Naive B cell (primary cell): ENCODE measurements at regions not wholly inside any gene's neighbourhood (a gene's known extent, or its start where the extent isn't known, plus 50 kb on each side); places are given as distances from the start of the nearest gene placed in this dataset.

Experiments
- ATAC-seq, 2 donors: fragments of 150-1000 bp; cut with Tn5 transposase; 2 replicates each; pipeline ENCODE4 v1.10.0; 2021; ENCODE audit warnings: low read depth in 2 of 2, mild to moderate bottlenecking in 2 of 2, moderate library complexity in 2 of 2
- DNase-seq: peaks from one replicate; pipeline ENCODE4 v3.0.0; 2022
- H3K27ac Mint-ChIP-seq, 6 donors: one replicate each; pipeline ENCODE4 v1.8.0; 2020 to 2022; ENCODE audit warnings: mild to moderate bottlenecking in 6 of 6, mixed read lengths in 6 of 6, moderate library complexity in 5 of 6, inconsistent platforms in 2 of 6
- H3K27me3 Mint-ChIP-seq, 3 donors: one replicate each; pipeline ENCODE4 v1.8.0; 2021 to 2022; ENCODE audit warnings: mixed read lengths in 3 of 3, mild to moderate bottlenecking in 1 of 3
- H3K36me3 Mint-ChIP-seq, 2 donors: one replicate each; pipeline ENCODE4 v1.8.0; 2020 to 2022; ENCODE audit warnings: mixed read lengths in 2 of 2, inconsistent platforms in 1 of 2, mild to moderate bottlenecking in 1 of 2
- H3K4me1 Mint-ChIP-seq, 3 donors: one replicate each; pipeline ENCODE4 v1.8.0; 2020 to 2022; ENCODE audit warnings: mixed read lengths in 3 of 3, inconsistent platforms in 1 of 3, mild to moderate bottlenecking in 1 of 3, moderate library complexity in 1 of 3
- H3K4me3 Mint-ChIP-seq, 8 donors: one replicate each; pipeline ENCODE4 v1.8.0; 2020 to 2022; ENCODE audit warnings: mild to moderate bottlenecking in 8 of 8, mixed read lengths in 8 of 8, moderate library complexity in 8 of 8, inconsistent platforms in 2 of 8
- H3K9me3 Mint-ChIP-seq, 7 donors: one replicate each; pipeline ENCODE4 v1.8.0; 2020 to 2022; ENCODE audit warnings: mixed read lengths in 7 of 7, mild to moderate bottlenecking in 5 of 7, inconsistent platforms in 2 of 7, moderate library complexity in 1 of 7

DNA sequence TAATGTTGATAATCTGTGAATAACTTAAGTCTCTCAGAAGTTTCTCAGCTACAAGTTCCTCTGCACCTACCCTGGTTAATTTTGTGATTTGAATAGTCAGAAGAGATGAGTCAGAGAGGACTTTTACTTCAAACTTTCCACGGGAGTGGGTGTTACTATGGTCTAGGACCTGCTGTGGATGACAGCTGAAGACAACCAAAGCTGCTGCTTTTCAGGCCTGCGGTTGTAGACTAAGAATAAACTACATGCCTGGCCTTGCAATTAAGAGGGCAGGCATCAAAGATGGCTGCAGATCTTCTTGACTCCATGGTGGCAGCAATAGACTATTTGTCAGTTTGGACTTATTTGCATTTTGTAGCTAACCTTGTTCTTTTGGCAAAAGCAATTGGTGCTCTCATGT, 227.1 kb upstream of the KRR1 start:
- Mint-ChIP-seq H3K27ac (no peak overlapping the region), H3K4me3 (no peak overlapping the region), H3K4me1 (no peaks in the 10 kb centered on the region), H3K27me3 (peaks cover 4 to 9% (median 7%) of the 10 kb centered on the region in 3 donors), H3K9me3 (peaks cover 0 to 5% (median 0%) of the 10 kb centered on the region in 7 donors), H3K36me3 (no peaks in the 10 kb centered on the region)
- ATAC-seq (no peak), DNase-seq (no peak)

- H3K9me3 Mint-ChIP-seq, result peaks cover 0 to 3% (median 0%) of the 10 kb centered on the region in 7 donors
- no peaks in the 10 kb centered on the region for H3K36me3 Mint-ChIP-seq
- ATAC-seq, result no peak
- no peak overlapping the region for H3K27ac Mint-ChIP-seq
- no peak overlapping the region for H3K4me3 Mint-ChIP-seq
- H3K4me1 Mint-ChIP-seq, result no peaks in the 10 kb centered on the region
- no peak for DNase-seq
- H3K27me3 Mint-ChIP-seq, result peaks cover 0 to 9% (median 0%) of the 10 kb centered on the region in 3 donors
Observed at GRCh38 chr12:75735853-75736252, 224.4 kb upstream of the KRR1 start.

DNA sequence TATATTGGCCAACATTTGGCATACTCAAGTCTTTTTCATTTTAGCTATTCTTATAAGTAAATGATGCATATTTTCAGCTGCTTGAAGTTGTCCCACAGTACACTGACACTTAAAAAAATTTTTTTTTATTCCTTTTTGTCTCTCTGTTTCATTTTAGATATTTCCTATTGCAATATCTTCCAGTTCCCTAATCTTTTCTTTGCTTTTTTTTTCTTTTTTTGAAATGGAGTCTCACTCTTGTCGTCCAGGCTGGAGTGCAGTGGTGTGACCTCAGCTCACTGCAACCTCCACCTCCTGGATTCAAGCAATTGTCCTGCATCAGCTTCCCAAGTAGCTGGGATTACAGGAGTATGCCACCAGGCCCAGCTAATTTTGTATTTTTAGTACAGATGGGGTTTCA, 217.4 kb upstream of the KRR1 start:
- H3K27me3 Mint-ChIP-seq, result peaks cover 0 to 10% (median 5%) of the 10 kb centered on the region in 3 donors
- no peak overlapping the region for H3K4me3 Mint-ChIP-seq
- no peak overlapping the region for H3K27ac Mint-ChIP-seq
- no peaks in the 10 kb centered on the region for H3K4me1 Mint-ChIP-seq
- H3K9me3 Mint-ChIP-seq, result peaks cover 0 to 6% (median 0%) of the 10 kb centered on the region in 7 donors
- ATAC-seq, result no peak
- no peak for DNase-seq
- no peaks in the 10 kb centered on the region for H3K36me3 Mint-ChIP-seq

GRCh38 chr12:75727577-75727976, 216.2 kb upstream of the KRR1 start:
- no peak for DNase-seq
- Mint-ChIP-seq H3K27ac (no peak overlapping the region), H3K4me3 (no peak overlapping the region), H3K4me1 (no peaks in the 10 kb centered on the region), H3K36me3 (no peaks in the 10 kb centered on the region), H3K27me3 (peaks cover 0 to 5% (median 5%) of the 10 kb centered on the region in 3 donors), H3K9me3 (peaks cover 0 to 4% (median 0%) of the 10 kb centered on the region in 7 donors)
- ATAC-seq, result no peak

DNA sequence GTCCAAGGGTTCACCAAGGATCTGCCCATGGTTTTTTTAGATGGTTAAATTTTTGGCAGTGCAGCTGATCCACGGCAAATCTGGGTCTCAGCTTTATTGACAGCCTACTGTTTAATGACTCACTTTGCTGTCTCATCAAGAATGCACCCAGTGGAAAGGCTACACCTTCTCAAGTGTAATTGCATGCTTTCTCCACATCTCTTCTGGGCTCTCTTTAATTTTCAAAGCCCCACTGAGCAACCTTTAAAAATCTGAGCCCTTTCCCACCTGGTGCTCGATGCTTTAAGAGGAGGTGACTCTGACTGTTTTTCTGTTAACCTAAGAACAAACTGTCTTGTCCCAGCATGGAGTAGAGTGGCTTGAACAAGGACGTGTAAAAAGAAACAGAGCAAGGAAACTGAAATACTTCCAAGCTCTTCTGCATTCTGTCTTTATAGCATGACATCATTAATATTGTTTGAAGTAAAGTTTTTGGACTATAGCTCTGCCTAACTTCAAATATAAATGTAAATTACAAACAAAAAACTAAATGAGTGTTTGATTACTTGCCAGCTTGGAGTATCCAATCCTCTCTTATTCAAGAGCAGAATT, 214.2 kb upstream of the KRR1 start:
- H3K27me3 Mint-ChIP-seq, result peaks cover 0 to 13% (median 8%) of the 10 kb centered on the region in 3 donors
- H3K4me3 Mint-ChIP-seq, result no peak overlapping the region
- H3K36me3 Mint-ChIP-seq, result no peaks in the 10 kb centered on the region
- no peaks in the 10 kb centered on the region for H3K4me1 Mint-ChIP-seq
- DNase-seq (no peak), ATAC-seq (no peak)
- H3K9me3 Mint-ChIP-seq, result peaks cover 0 to 4% (median 0%) of the 10 kb centered on the region in 7 donors
- no peak overlapping the region for H3K27ac Mint-ChIP-seq

GRCh38 chr12:75724928-75725312, 213.5 kb upstream of the KRR1 start:
- ATAC-seq (no peak), DNase-seq (no peak)
- no peak overlapping the region for H3K27ac Mint-ChIP-seq
- no peaks in the 10 kb centered on the region for H3K4me1 Mint-ChIP-seq
- no peaks in the 10 kb centered on the region for H3K36me3 Mint-ChIP-seq
- peaks cover 0 to 4% (median 0%) of the 10 kb centered on the region in 7 donors for H3K9me3 Mint-ChIP-seq
- no peak overlapping the region for H3K4me3 Mint-ChIP-seq
- H3K27me3 Mint-ChIP-seq, result peaks cover 0 to 13% (median 11%) of the 10 kb centered on the region in 3 donors

GRCh38 chr12:75724307-75724927, 213.0 kb upstream of the KRR1 start:
- DNase-seq (no peak), ATAC-seq (no peak)
- Mint-ChIP-seq H3K9me3 (peaks cover 0 to 2% (median 0%) of the 10 kb centered on the region in 7 donors), H3K27me3 (peaks cover 0 to 13% (median 11%) of the 10 kb centered on the region in 3 donors), H3K36me3 (no peaks in the 10 kb centered on the region), H3K4me3 (no peak overlapping the region), H3K27ac (no peak overlapping the region), H3K4me1 (no peaks in the 10 kb centered on the region)

GRCh38 chr12:75722714-75723200, 211.3 kb upstream of the KRR1 start:
- no peak overlapping the region for H3K27ac Mint-ChIP-seq
- no peak for ATAC-seq
- no peaks in the 10 kb centered on the region for H3K36me3 Mint-ChIP-seq
- DNase-seq, result no peak
- H3K4me1 Mint-ChIP-seq, result no peaks in the 10 kb centered on the region
- no peak overlapping the region for H3K4me3 Mint-ChIP-seq
- H3K9me3 Mint-ChIP-seq, result no peaks in the 10 kb centered on the region
- peaks cover 0 to 13% (median 12%) of the 10 kb centered on the region in 3 donors for H3K27me3 Mint-ChIP-seq

DNA sequence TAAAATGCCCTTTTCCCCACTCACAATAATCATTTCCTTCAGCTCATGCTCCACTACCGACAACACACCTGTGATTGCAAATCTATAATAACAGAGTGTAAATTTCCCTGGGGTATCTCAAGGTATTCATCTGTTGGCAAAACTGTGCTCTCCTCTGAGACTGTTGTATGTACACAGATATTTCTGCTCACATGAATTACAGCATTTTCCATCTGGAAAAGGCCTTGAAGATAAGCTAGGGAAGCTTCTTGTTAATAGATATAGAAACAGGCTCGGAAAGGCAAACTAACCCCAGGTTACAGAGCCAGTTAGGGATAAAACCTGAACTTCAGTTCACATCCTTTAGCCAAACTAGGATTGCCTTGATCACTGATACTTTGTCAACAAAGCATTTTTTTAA, 210.4 kb upstream of the KRR1 start:
- ATAC-seq (no peak), DNase-seq (no peak)
- no peaks in the 10 kb centered on the region for H3K9me3 Mint-ChIP-seq
- H3K27ac Mint-ChIP-seq, result no peak overlapping the region
- H3K27me3 Mint-ChIP-seq, result peaks cover 0 to 13% (median 12%) of the 10 kb centered on the region in 3 donors
- no peak overlapping the region for H3K4me3 Mint-ChIP-seq
- H3K36me3 Mint-ChIP-seq, result no peaks in the 10 kb centered on the region
- no peaks in the 10 kb centered on the region for H3K4me1 Mint-ChIP-seq

DNA sequence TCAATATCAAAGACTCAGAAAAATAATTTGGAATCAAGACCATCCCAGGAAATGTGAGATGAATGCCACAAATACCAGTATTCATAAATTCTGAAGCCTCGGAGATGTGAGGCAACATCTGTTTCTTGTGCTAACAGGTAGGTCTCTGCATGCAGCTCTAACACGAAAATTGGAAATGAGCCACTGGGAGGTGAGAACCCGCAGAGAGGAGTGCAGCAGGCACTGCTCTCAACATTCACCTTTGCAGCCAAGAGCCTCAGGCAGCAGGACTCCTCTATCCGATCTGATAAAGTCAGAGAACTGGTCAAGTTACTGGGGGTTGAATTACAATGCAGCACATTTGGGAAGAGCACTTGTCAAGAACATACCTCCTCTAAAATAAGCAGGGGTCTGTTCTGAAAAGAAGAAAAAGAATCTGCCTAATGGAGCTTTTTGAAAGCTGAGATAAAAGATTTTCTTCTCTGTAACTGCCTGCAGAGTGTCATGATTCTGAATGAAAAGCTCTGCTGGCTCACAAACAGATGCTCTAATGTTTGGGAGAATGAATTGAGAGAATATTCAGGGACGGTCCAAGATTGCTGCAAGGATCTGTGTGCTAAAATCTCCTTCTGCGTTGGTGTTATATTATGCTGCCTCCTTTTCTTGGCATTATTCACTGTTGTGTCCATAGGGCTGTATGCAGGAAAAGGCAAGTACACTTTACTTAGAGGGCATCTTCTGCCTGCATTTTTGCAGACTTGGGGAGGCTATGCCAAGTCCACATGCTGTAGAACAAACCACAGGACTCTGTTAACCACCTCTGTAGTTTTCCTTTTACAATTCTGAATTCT, 209.6 kb upstream of the KRR1 start:
- peaks cover 0 to 13% (median 12%) of the 10 kb centered on the region in 3 donors for H3K27me3 Mint-ChIP-seq
- ATAC-seq (no peak), DNase-seq (no peak)
- no peak overlapping the region for H3K27ac Mint-ChIP-seq
- no peak overlapping the region for H3K4me3 Mint-ChIP-seq
- H3K36me3 Mint-ChIP-seq, result no peaks in the 10 kb centered on the region
- no peaks in the 10 kb centered on the region for H3K9me3 Mint-ChIP-seq
- no peaks in the 10 kb centered on the region for H3K4me1 Mint-ChIP-seq

DNA sequence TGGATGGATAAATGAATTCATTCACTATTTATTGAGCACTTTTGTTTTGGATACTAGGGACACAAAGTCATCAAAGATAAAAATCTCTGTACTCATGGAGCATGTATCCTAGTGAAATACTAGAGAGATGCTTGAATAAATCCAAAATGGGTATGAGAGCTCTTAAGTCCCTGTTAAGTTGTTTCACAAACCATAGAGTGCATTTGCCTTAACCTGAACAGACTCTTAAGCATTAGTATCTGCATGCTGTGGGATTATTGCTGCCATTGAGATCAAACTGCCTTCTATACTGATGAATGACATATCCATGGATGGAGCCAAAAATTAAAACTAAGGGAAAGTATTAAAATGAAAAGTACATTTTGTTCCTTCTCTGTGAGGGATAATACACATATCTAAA, 206.5 kb upstream of the KRR1 start:
- H3K4me3 Mint-ChIP-seq, result no peak overlapping the region
- DNase-seq (no peak), ATAC-seq (no peak)
- H3K27me3 Mint-ChIP-seq, result peaks cover 0 to 12% (median 8%) of the 10 kb centered on the region in 3 donors
- H3K9me3 Mint-ChIP-seq, result no peaks in the 10 kb centered on the region
- no peaks in the 10 kb centered on the region for H3K4me1 Mint-ChIP-seq
- no peak overlapping the region for H3K27ac Mint-ChIP-seq
- no peaks in the 10 kb centered on the region for H3K36me3 Mint-ChIP-seq

- no peak for DNase-seq
- no peak for ATAC-seq
- H3K36me3 Mint-ChIP-seq, result no peaks in the 10 kb centered on the region
- no peak overlapping the region for H3K27ac Mint-ChIP-seq
- H3K4me1 Mint-ChIP-seq, result no peaks in the 10 kb centered on the region
- no peaks in the 10 kb centered on the region for H3K9me3 Mint-ChIP-seq
- H3K4me3 Mint-ChIP-seq, result no peak overlapping the region
- peaks cover 0 to 12% (median 3%) of the 10 kb centered on the region in 3 donors for H3K27me3 Mint-ChIP-seq
Observed at GRCh38 chr12:75716291-75717025, 205.0 kb upstream of the KRR1 start.

- Mint-ChIP-seq H3K4me3 (no peak overlapping the region), H3K27ac (peak overlapping the region in 1 of 6 donors; percentile 65), H3K4me1 (no peaks in the 10 kb centered on the region), H3K27me3 (peaks cover 0 to 9% (median 0%) of the 10 kb centered on the region in 3 donors), H3K9me3 (no peaks in the 10 kb centered on the region), H3K36me3 (no peaks in the 10 kb centered on the region)
- no peak for DNase-seq
- ATAC-seq, result no peak
Observed at GRCh38 chr12:75715682-75716081, 204.3 kb upstream of the KRR1 start.
